Heart left ventricle (tissue), 16 donors: ENCODE measurements at regions not wholly inside any gene's neighbourhood (a gene's known extent, or its start where the extent isn't known, plus 50 kb on each side); places are given as distances from the start of the nearest gene placed in this dataset.

Source experiments
- ATAC-seq, 4 donors: fragments of 200-7000 bp; cut with Tn5 transposase; one replicate each; pipeline ENCODE4 v1.9.1; 2020 to 2022; ENCODE audit warnings: moderate library complexity in 4 of 4, mild to moderate bottlenecking in 3 of 4, moderate number of reproducible peaks in 1 of 4
- DNase-seq, 5 donors: peaks; one replicate each; pipeline ENCODE4 v3.0.0-alpha.2; 2020
- H3K27ac ChIP-seq, 12 donors: fragments of 200-600 bp; sonication (generic) in 4 of 12; one replicate each; pipeline versions ENCODE4 v1.5.0 to v1.8.0; 2016 to 2022; ENCODE audit warnings: mild to moderate bottlenecking in 2 of 12
- H3K27me3 ChIP-seq, 9 donors: fragments of 200-600 bp; sonication (generic) in 2 of 9; one replicate each; pipeline versions ENCODE4 v1.5.1 to v1.8.0; 2016 to 2022; ENCODE audit warnings: mild to moderate bottlenecking in 3 of 9
- H3K36me3 ChIP-seq, 9 donors: fragments of 200-600 bp; sonication (generic) in 2 of 9; one replicate each; pipeline versions ENCODE4 v1.5.0 to v1.8.0; 2018 to 2022; ENCODE audit warnings: mild to moderate bottlenecking in 2 of 9
- H3K4me1 ChIP-seq, 12 donors: fragments of 200-600 bp; sonication (generic) in 4 of 12; one replicate each; pipeline versions ENCODE4 v1.5.0 to v1.8.0; 2016 to 2022; ENCODE audit warnings: mild to moderate bottlenecking in 3 of 12
- H3K4me3 ChIP-seq, 12 donors: fragments of 200-600 bp; sonication (generic) in 4 of 12; one replicate each; pipeline versions ENCODE4 v1.5.0 to v1.8.0; 2017 to 2022; ENCODE audit warnings: mild to moderate bottlenecking in 9 of 12, moderate library complexity in 4 of 12
- H3K9me3 ChIP-seq, 12 donors: fragments of 200-600 bp; sonication (generic) in 4 of 12; one replicate each; pipeline versions ENCODE4 v1.5.0 to v1.8.0; 2016 to 2022; ENCODE audit warnings: mild to moderate bottlenecking in 1 of 12
- CTCF ChIP-seq, 12 donors: fragments of 200-600 bp; sonication (generic) in 4 of 12; IDR thresholded peaks; one replicate each; pipeline versions ENCODE4 v1.5.0 to v1.8.0; 2018 to 2022; ENCODE audit warnings: antibody characterized with exemption in 12 of 12, mild to moderate bottlenecking in 5 of 12
- POLR2A ChIP-seq, 2 donors: fragments of 450-650 bp; IDR thresholded peaks; one replicate each; pipeline ENCODE4 v1.6.1; 2017; ENCODE audit warnings: antibody characterized with exemption in 2 of 2, mild to moderate bottlenecking in 2 of 2, moderate library complexity in 2 of 2
- WGBS, 4 donors: extraction: QIAGEN DNeasy Blood & Tissue Kit in 2 of 4; methylation state at CpG; one replicate each; pipeline versions ENCODE4 v1.1.5 to v1.1.7; 2013 to 2018; 5-methylcytosine and 5-hydroxymethylcytosine counted together
- intact Hi-C, 10 donors: fragments of 100-400 bp; cut with DNase I; formaldehyde crosslinking; loops; one replicate each; pipeline versions ENCODE4 v1.11.1 to v1.14.2; 2022
- donor health status: ischemic (EF 13 %, LVEDD 7.1; RV severe dilation, severe dysfunction).
- donor health status: healthy with polysubstance abuse.
- donor health status: DM: no; HTN: yes; CAD: no.
- donor health status: DM: no; HTN: no; CAD: no.
- donor health status: ischemic (EF 25% LVEDD 6.9; RV normal size, moderate dysfunction).
- donor health status: ischemic (EF 25% LVEDD 5.7; RV mildly dilated, moderate dysfunction).
- donor health status: healthy.
- donor health status: DM: yes; HTN: yes; CAD: no.
- donor health status: ischemic (EF 35%, LVEDD 5.7; RV mildly dilated, moderate dysfunction).
- donor health status: nonischemic (EF 11% LVEDD 7.7; RV severe dilation, severe dysfunction).
- donor health status: DM: yes; HTN: yes; CAD: no.
- donor health status: PGD.
- donor health status: ischemic (EF 29% LVEDD 5.4; RV normal size, mild dysfunction).
- donor health status: nonischemic (EF 23%, LVEDD 6.1; RV moderate dilation, normal function).

- TF ChIP-seq CTCF (IDR thresholded peaks at IDR 0.05): no peak
- Histone ChIP-seq H3K4me1 (no peaks in the 10 kb centered on the region), H3K9me3 (no peaks in the 10 kb centered on the region), H3K4me3 (no peak overlapping the region), H3K36me3 (no peaks in the 10 kb centered on the region), H3K27ac (no peak overlapping the region), H3K27me3 (no peaks in the 10 kb centered on the region)
- ATAC-seq: no peak
- DNase-seq: no peak
- intact Hi-C loops: no loop called here
- 65 to 75% (median 68%) methylated on average over 4 of the region's 4 CpGs for WGBS, 4 donors
Measured at GRCh38 chr17:6356562-6356961, 78.4 kb downstream of the AIPL1 start.

- DNase-seq: no peak
- WGBS, 4 donors: 61 to 95% (median 89%) methylated on average over 3 of the region's 3 CpGs
- no peak for ATAC-seq
- Histone ChIP-seq H3K27ac (no peak overlapping the region), H3K9me3 (no peaks in the 10 kb centered on the region), H3K4me1 (no peaks in the 10 kb centered on the region), H3K36me3 (no peaks in the 10 kb centered on the region), H3K27me3 (no peaks in the 10 kb centered on the region), H3K4me3 (no peak overlapping the region)
- TF ChIP-seq CTCF (IDR thresholded peaks at IDR 0.05) (no peak), POLR2A (IDR thresholded peaks at IDR 0.05) (no peak)
- intact Hi-C loops: no loop called here
Measured at GRCh38 chr17:6355196-6355595, 79.7 kb downstream of the AIPL1 start.

- intact Hi-C loops: no loop called here
- WGBS, 4 donors: 81 to 89% (median 83%) methylated on average over 6 of the region's 6 CpGs
- Histone ChIP-seq H3K4me1 (no peaks in the 10 kb centered on the region), H3K27me3 (no peaks in the 10 kb centered on the region), H3K36me3 (no peaks in the 10 kb centered on the region), H3K4me3 (no peak overlapping the region), H3K27ac (no peak overlapping the region), H3K9me3 (no peaks in the 10 kb centered on the region)
- no peak for DNase-seq
- TF ChIP-seq CTCF (IDR thresholded peaks at IDR 0.05) (no peak), POLR2A (IDR thresholded peaks at IDR 0.05) (no peak)
- no peak for ATAC-seq
Measured at GRCh38 chr17:6352801-6353560, 81.9 kb downstream of the AIPL1 start.

- no peak for DNase-seq
- Histone ChIP-seq H3K27ac (no peak overlapping the region), H3K27me3 (no peaks in the 10 kb centered on the region), H3K36me3 (no peaks in the 10 kb centered on the region), H3K4me3 (no peak overlapping the region), H3K4me1 (no peaks in the 10 kb centered on the region), H3K9me3 (no peaks in the 10 kb centered on the region)
- no peak for TF ChIP-seq POLR2A (IDR thresholded peaks at IDR 0.05)
- TF ChIP-seq CTCF (IDR thresholded peaks at IDR 0.05): no peak
- intact Hi-C loops: no loop called here
- WGBS, 4 donors: 82 to 94% (median 88%) methylated on average over 3 of the region's 3 CpGs
- ATAC-seq: no peak
Measured at GRCh38 chr17:6352016-6352415, 82.9 kb downstream of the AIPL1 start.
